Kidney (tissue), 13 donors: ENCODE measurements at regions not wholly inside any gene's neighbourhood (a gene's known extent, or its start where the extent isn't known, plus 50 kb on each side); places are given as distances from the start of the nearest gene placed in this dataset.

Source experiments
- DNase-seq, 5 donors: peaks; one replicate each; pipeline ENCODE4 v3.0.0-alpha.2; 2013 to 2020
- FAIRE-seq: peaks from 2 replicates; lab custom pipeline; 2012; peaks lifted over from hg19 to GRCh38; lab: Jason Lieb, UNC
- H3K27ac ChIP-seq, 2 donors: one replicate each; pipeline ENCODE4 v1.7.0; 2013; ENCODE audit warnings: low read depth in 2 of 2, low read length in 2 of 2, inconsistent platforms in 1 of 2
- H3K27me3 ChIP-seq: one replicate; pipeline ENCODE4 v1.7.1; 2013; ENCODE audit warnings: low read length, inconsistent platforms; ENCODE audit not compliant: control insufficient read depth, insufficient read depth
- H3K36me3 ChIP-seq, 3 donors: one replicate each; pipeline versions ENCODE4 v1.7.0 to v1.7.1; 2013; ENCODE audit warnings: low read length in 3 of 3, control low read depth in 1 of 3, inconsistent platforms in 1 of 3; ENCODE audit not compliant: insufficient read depth in 3 of 3, control insufficient read depth in 2 of 3
- H3K4me1 ChIP-seq, 3 donors: one replicate each; pipeline versions ENCODE4 v1.7.0 to v1.7.1; 2013; ENCODE audit warnings: low read length in 3 of 3, inconsistent platforms in 1 of 3, low read depth in 1 of 3; ENCODE audit not compliant: control insufficient read depth in 2 of 3, insufficient read depth in 2 of 3
- H3K4me3 ChIP-seq, 3 donors: one replicate each; pipeline versions ENCODE4 v1.7.0 to v1.8.1; 2013; ENCODE audit warnings: low read length in 3 of 3, control low read depth in 1 of 3, inconsistent platforms in 1 of 3
- H3K9ac ChIP-seq, 3 donors: one replicate each; pipeline versions ENCODE4 v1.7.0 to v1.7.1; 2013; ENCODE audit warnings: low read length in 3 of 3, control low read depth in 1 of 3, inconsistent platforms in 1 of 3
- H3K9me3 ChIP-seq, 3 donors: one replicate each; pipeline versions ENCODE4 v1.7.0 to v1.7.1; 2013; ENCODE audit warnings: low read length in 3 of 3, control low read depth in 1 of 3, inconsistent platforms in 1 of 3; ENCODE audit not compliant: control insufficient read depth in 2 of 3, insufficient read depth in 1 of 3
- intact Hi-C: fragments of 100-400 bp; cut with DNase I; formaldehyde crosslinking; loops from one replicate; pipeline ENCODE4 v1.11.1; 2022
- TF ChIP-seq, protein P1 (sequence below): IDR thresholded peaks from 3 replicates; pipeline ENCODE4 v1.5.1; 2012; ENCODE audit warnings: mild to moderate bottlenecking, moderate library complexity, borderline replicate concordance; ENCODE audit not compliant: insufficient read depth; ENCODE audit errors: extremely low read depth
- donor health status: control.
- donor health status: control.
- donor health status: control.
- donor health status: control.
- donor health status: control.
- donor health status: DM: yes; HTN: yes; CAD: no.
- donor health status: Normal renal cell carcinoma (clear cell type).

GRCh38 chr10:23999445-23999844, 209.5 kb upstream of the KIAA1217 start:
- no peaks in the 10 kb centered on the region for H3K36me3 ChIP-seq
- H3K27ac ChIP-seq = no peak overlapping the region
- TF ChIP-seq, protein P1, sequence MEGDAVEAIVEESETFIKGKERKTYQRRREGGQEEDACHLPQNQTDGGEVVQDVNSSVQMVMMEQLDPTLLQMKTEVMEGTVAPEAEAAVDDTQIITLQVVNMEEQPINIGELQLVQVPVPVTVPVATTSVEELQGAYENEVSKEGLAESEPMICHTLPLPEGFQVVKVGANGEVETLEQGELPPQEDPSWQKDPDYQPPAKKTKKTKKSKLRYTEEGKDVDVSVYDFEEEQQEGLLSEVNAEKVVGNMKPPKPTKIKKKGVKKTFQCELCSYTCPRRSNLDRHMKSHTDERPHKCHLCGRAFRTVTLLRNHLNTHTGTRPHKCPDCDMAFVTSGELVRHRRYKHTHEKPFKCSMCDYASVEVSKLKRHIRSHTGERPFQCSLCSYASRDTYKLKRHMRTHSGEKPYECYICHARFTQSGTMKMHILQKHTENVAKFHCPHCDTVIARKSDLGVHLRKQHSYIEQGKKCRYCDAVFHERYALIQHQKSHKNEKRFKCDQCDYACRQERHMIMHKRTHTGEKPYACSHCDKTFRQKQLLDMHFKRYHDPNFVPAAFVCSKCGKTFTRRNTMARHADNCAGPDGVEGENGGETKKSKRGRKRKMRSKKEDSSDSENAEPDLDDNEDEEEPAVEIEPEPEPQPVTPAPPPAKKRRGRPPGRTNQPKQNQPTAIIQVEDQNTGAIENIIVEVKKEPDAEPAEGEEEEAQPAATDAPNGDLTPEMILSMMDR = no peak
- FAIRE-seq = no peak
- intact Hi-C loops = loop anchor here (5.0 to 10.0 kb wide), 2 partner anchors 188 to 365 kb away; no protein-coding TSS in a partner anchor
- no peak overlapping the region for H3K9ac ChIP-seq
- H3K4me1 ChIP-seq = peaks cover 0 to 2% (median 0%) of the 10 kb centered on the region in 3 donors
- no peaks in the 10 kb centered on the region for H3K27me3 ChIP-seq
- no peaks in the 10 kb centered on the region for H3K9me3 ChIP-seq
- DNase-seq = no peak
- H3K4me3 ChIP-seq = no peak overlapping the region

DNA sequence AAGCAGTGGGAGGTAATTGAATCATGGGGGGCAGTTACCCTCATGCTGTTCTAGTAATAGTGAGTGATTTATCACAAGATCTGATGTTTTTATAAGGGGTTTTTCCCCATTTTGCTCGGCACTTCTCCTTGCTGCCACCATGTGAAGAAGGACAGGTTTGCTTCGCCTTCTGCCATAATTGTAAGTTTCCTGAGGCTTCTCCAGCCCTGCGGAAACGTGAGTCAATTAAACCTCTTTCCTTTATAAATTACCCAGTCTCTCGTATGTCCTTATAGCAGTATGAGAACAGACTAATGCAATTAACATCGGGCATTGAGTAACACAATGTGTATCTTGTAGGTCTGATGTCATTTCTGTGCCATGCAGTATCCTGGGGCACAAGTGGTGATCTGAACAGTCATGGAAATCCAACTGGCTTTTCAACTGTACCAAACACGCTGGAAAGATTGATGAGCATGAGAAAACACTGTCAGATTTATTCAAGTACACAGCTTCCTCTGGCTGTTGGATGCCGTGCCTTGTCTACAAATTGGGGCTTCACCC, 208.6 kb upstream of the KIAA1217 start:
- H3K36me3 ChIP-seq = no peaks in the 10 kb centered on the region
- H3K4me1 ChIP-seq = no peaks in the 10 kb centered on the region
- no peak overlapping the region for H3K27ac ChIP-seq
- H3K27me3 ChIP-seq = no peaks in the 10 kb centered on the region
- no peak overlapping the region for H3K9ac ChIP-seq
- no peaks in the 10 kb centered on the region for H3K9me3 ChIP-seq
- FAIRE-seq = no peak
- DNase-seq = no peak
- intact Hi-C loops = no loop called here
- no peak overlapping the region for H3K4me3 ChIP-seq
- TF ChIP-seq, protein P1 = no peak

DNA sequence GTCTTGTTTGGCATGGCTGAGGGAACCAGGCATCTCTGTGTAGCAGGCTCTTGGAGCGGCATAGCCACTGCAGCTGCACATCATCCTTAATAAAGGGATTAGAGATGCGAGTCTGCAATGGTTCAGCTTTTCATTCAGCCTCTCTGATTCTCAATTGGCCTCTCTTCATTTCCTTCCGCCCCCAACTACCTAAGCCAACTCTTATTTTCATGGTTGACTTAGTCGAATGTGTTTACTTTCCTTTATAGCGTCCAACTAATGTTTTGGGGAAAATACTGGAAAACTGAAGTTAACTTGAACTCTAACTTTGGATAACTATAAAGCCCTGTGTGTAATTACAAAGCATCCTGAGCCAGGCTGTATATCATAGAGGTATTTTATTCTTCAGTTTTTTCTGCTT, 202.2 kb upstream of the KIAA1217 start:
- Histone ChIP-seq H3K27ac (no peak overlapping the region), H3K9me3 (no peaks in the 10 kb centered on the region), H3K36me3 (no peaks in the 10 kb centered on the region), H3K4me1 (peaks cover 0 to 8% (median 4%) of the 10 kb centered on the region in 3 donors), H3K4me3 (no peak overlapping the region), H3K9ac (no peak overlapping the region), H3K27me3 (no peaks in the 10 kb centered on the region)
- FAIRE-seq (no peak), DNase-seq (peak in 1 of 5 donors; percentile 22)
- TF ChIP-seq, protein P1 = no peak
- intact Hi-C loops = no loop called here

DNA sequence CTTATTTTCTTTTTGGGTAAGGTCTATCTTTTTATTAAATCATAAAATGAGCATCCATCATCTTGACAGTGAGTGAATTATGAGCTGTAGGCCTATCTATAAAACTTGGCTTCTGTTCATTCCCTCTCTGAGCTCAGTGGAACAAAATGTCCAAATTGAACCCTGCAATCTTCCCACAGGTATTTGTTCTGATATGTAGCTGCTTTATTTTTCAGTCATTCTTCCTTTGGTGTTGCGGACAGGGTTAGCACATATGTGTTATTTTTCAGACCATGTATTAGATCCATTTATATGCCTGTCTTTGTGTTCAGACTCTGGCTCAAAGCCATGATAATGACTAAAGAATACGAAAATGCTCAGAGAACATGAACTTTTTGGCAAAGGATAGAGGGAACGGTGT, 201.6 kb upstream of the KIAA1217 start:
- TF ChIP-seq, protein P1 = no peak
- no peaks in the 10 kb centered on the region for H3K9me3 ChIP-seq
- no peaks in the 10 kb centered on the region for H3K27me3 ChIP-seq
- DNase-seq (no peak), FAIRE-seq (no peak)
- H3K27ac ChIP-seq = no peak overlapping the region
- H3K4me1 ChIP-seq = peaks cover 0 to 8% (median 4%) of the 10 kb centered on the region in 3 donors
- H3K36me3 ChIP-seq = no peaks in the 10 kb centered on the region
- intact Hi-C loops = no loop called here
- no peak overlapping the region for H3K4me3 ChIP-seq
- H3K9ac ChIP-seq = no peak overlapping the region
